ENCODE measurements at regions not wholly inside any gene's neighbourhood (a gene's known extent, or its start where the extent isn't known, plus 50 kb on each side); places are given as distances from the start of the nearest gene placed in this dataset.
"Not testable (repeated sequence)": the region's sequence is repeated elsewhere in the genome, so short reads cannot be mapped to it uniquely, and the experiment has no call there.

DNA sequence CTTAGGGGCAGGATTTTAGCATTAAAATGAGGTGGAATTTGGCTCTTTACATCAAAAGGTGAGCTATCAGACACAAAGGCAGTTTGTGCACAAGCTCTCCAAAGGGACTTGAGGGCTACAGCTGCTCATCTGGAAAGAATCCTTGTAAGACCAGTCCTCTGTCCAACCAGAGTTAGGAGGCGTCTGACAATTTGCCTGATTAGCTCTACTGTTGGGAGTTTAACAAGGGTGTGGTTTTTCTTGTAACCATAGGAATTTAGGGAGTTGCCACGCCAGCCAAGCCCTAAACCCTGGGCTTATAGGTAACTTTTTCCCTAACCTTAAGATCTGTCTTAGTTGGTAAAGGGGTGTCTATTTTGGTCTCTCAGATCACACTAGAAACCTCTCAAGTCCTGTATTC is 55.0 kb upstream of the PLGLB2 start:
- not testable (repeated sequence) for TF ChIP-seq CTCF (IDR thresholded peaks at IDR 0.05); POLR2A (IDR thresholded peaks at IDR 0.05; ENCODE audit: low read length); NPAS2 (CRISPR knock-in tag; IDR thresholded peaks at IDR 0.05; ENCODE audit: borderline replicate concordance); BHLHE40 (IDR thresholded peaks at IDR 0.05; ENCODE audit: low read depth, low read length); NFE2L2 (conservative IDR thresholded peaks at IDR 0.05; ENCODE audit: low read length); FOSL2 (IDR thresholded peaks at IDR 0.05); FOSL2 (CRISPR knock-in tag; IDR thresholded peaks at IDR 0.05); EP300 (IDR thresholded peaks at IDR 0.05); POLR2AphosphoS2 (conservative IDR thresholded peaks at IDR 0.05; ENCODE audit: low read length); TP53 (CRISPR knock-in tag; IDR thresholded peaks at IDR 0.05)
- TF ChIP-seq, protein P1, sequence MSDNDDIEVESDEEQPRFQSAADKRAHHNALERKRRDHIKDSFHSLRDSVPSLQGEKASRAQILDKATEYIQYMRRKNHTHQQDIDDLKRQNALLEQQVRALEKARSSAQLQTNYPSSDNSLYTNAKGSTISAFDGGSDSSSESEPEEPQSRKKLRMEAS (IDR thresholded peaks at IDR 0.05), result not testable (repeated sequence)
- TF ChIP-seq, protein P2, sequence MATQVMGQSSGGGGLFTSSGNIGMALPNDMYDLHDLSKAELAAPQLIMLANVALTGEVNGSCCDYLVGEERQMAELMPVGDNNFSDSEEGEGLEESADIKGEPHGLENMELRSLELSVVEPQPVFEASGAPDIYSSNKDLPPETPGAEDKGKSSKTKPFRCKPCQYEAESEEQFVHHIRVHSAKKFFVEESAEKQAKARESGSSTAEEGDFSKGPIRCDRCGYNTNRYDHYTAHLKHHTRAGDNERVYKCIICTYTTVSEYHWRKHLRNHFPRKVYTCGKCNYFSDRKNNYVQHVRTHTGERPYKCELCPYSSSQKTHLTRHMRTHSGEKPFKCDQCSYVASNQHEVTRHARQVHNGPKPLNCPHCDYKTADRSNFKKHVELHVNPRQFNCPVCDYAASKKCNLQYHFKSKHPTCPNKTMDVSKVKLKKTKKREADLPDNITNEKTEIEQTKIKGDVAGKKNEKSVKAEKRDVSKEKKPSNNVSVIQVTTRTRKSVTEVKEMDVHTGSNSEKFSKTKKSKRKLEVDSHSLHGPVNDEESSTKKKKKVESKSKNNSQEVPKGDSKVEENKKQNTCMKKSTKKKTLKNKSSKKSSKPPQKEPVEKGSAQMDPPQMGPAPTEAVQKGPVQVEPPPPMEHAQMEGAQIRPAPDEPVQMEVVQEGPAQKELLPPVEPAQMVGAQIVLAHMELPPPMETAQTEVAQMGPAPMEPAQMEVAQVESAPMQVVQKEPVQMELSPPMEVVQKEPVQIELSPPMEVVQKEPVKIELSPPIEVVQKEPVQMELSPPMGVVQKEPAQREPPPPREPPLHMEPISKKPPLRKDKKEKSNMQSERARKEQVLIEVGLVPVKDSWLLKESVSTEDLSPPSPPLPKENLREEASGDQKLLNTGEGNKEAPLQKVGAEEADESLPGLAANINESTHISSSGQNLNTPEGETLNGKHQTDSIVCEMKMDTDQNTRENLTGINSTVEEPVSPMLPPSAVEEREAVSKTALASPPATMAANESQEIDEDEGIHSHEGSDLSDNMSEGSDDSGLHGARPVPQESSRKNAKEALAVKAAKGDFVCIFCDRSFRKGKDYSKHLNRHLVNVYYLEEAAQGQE (IDR thresholded peaks at IDR 0.05), result not testable (repeated sequence)
